OCI-LY3 (cell line): ENCODE measurements at regions not wholly inside any gene's neighbourhood (a gene's known extent, or its start where the extent isn't known, plus 50 kb on each side); places are given as distances from the start of the nearest gene placed in this dataset.

Experiments
- H2AFZ ChIP-seq: fragments of 200-600, 300-600 bp; shearing (Covaris generic); 2 replicates; pipeline ENCODE4 v1.6.0; 2014; ENCODE audit warnings: antibody characterized with exemption, low read depth, low read length
- H3K27ac ChIP-seq: fragments of 200-600, 300-600 bp; sonication (generic); 2 replicates; pipeline ENCODE4 v1.5.1; 2014; ENCODE audit warnings: mild to moderate bottlenecking, low read length, moderate library complexity, mixed read lengths
- H3K27me3 ChIP-seq: fragments of 200-600, 300-600 bp; sonication (generic); 2 replicates; pipeline ENCODE4 v1.6.1; 2014; ENCODE audit warnings: low read depth, low read length, mixed read lengths
- H3K36me3 ChIP-seq: fragments of 200-600, 300-600 bp; sonication (generic); replicated peaks from 2 replicates; pipeline ENCODE3; 2014; ENCODE audit warnings: low read depth, low read length, mixed read lengths
- H3K4me1 ChIP-seq: fragments of 300-600, 200-600 bp; sonication (generic); 2 replicates; pipeline ENCODE4 v1.6.1; 2014; ENCODE audit warnings: low read length, mixed read lengths
- H3K4me2 ChIP-seq: fragments of 200-600, 300-600 bp; sonication (generic); 2 replicates; pipeline ENCODE4 v1.6.1; 2014; ENCODE audit warnings: low read length, mixed read lengths
- H3K4me3 ChIP-seq: fragments of 300-600, 200-600 bp; sonication (generic); 2 replicates; pipeline ENCODE4 v1.5.1; 2014; ENCODE audit warnings: antibody characterized with exemption, mild to moderate bottlenecking, low read length, moderate library complexity
- H3K79me2 ChIP-seq: fragments of 300-600, 200-600 bp; shearing (Covaris generic); 2 replicates; pipeline ENCODE4 v1.6.1; 2014; ENCODE audit warnings: mild to moderate bottlenecking, low read length, mixed read lengths
- H3K9ac ChIP-seq: fragments of 300-600, 200-600 bp; shearing (Covaris generic); 2 replicates; pipeline ENCODE4 v1.6.0; 2014; ENCODE audit warnings: mild to moderate bottlenecking, low read length, moderate library complexity
- H3K9me3 ChIP-seq: fragments of 200-600, 300-600 bp; shearing (Covaris generic); 2 replicates; pipeline ENCODE4 v1.6.1; 2014; ENCODE audit warnings: low read length, mixed read lengths; ENCODE audit not compliant: insufficient read depth
- H4K20me1 ChIP-seq: fragments of 200-600, 300-600 bp; sonication (generic); 2 replicates; pipeline ENCODE4 v1.6.1; 2016; ENCODE audit warnings: low read length, mixed read lengths; ENCODE audit not compliant: insufficient read depth
- EZH2phosphoT487 ChIP-seq: fragments of 200-600 bp; shearing (Covaris generic); IDR thresholded peaks from 2 replicates; pipeline ENCODE4 v1.6.1; 2018; ENCODE audit warnings: antibody characterized with exemption, mixed run types, low read depth
- TF ChIP-seq, protein P1 (sequence below): fragments of 200-600, 300-600 bp; sonication (generic); IDR thresholded peaks from 2 replicates; pipeline ENCODE4 v1.5.1; 2014; ENCODE audit warnings: antibody characterized with exemption, low read length, low read depth

DNA sequence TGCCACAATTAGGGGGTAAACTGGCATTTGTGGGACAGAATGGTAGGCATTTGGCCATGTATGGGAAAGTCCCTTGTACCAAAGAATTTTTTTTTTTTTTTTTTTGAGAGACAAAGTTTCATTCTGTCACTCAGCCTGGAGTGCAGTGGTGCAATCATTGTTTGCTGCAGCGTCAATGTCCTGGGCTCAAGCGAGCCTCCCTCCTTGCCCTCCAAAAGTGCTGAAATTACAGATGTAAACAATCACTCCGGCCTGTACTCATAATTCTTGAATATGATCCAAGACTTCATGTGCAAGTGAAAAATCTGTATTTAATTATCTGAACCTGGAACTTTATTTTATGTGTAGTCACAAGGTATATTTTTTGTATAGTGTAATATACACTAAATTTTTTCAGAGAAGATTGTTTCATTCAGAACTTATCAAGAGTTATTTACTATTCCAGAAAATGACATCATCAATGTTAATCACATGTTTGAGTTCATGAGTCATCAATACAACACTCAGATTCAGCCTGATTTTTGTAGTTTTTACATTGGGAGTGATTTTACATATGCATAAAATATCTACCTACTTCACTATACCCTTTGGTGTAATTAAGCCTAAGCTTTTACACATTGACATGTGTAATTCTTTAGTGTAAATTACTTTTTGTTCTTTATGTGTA lies 138.7 kb upstream of the L3MBTL4 start:
- no peaks in the 10 kb centered on the region for H3K79me2 ChIP-seq
- H3K4me3 ChIP-seq = no peak overlapping the region
- no peaks in the 10 kb centered on the region for H4K20me1 ChIP-seq
- H3K9me3 ChIP-seq = no peaks in the 10 kb centered on the region
- no peak overlapping the region for H3K4me2 ChIP-seq
- H3K27me3 ChIP-seq = no peaks in the 10 kb centered on the region
- no peaks in the 10 kb centered on the region for H3K4me1 ChIP-seq
- H3K9ac ChIP-seq = no peak overlapping the region
- H2AFZ ChIP-seq = no peak overlapping the region
- TF ChIP-seq, protein P1, sequence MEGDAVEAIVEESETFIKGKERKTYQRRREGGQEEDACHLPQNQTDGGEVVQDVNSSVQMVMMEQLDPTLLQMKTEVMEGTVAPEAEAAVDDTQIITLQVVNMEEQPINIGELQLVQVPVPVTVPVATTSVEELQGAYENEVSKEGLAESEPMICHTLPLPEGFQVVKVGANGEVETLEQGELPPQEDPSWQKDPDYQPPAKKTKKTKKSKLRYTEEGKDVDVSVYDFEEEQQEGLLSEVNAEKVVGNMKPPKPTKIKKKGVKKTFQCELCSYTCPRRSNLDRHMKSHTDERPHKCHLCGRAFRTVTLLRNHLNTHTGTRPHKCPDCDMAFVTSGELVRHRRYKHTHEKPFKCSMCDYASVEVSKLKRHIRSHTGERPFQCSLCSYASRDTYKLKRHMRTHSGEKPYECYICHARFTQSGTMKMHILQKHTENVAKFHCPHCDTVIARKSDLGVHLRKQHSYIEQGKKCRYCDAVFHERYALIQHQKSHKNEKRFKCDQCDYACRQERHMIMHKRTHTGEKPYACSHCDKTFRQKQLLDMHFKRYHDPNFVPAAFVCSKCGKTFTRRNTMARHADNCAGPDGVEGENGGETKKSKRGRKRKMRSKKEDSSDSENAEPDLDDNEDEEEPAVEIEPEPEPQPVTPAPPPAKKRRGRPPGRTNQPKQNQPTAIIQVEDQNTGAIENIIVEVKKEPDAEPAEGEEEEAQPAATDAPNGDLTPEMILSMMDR = no peak
- no peak for TF ChIP-seq EZH2phosphoT487
- H3K27ac ChIP-seq = no peak overlapping the region
- no peaks in the 10 kb centered on the region for H3K36me3 ChIP-seq

DNA sequence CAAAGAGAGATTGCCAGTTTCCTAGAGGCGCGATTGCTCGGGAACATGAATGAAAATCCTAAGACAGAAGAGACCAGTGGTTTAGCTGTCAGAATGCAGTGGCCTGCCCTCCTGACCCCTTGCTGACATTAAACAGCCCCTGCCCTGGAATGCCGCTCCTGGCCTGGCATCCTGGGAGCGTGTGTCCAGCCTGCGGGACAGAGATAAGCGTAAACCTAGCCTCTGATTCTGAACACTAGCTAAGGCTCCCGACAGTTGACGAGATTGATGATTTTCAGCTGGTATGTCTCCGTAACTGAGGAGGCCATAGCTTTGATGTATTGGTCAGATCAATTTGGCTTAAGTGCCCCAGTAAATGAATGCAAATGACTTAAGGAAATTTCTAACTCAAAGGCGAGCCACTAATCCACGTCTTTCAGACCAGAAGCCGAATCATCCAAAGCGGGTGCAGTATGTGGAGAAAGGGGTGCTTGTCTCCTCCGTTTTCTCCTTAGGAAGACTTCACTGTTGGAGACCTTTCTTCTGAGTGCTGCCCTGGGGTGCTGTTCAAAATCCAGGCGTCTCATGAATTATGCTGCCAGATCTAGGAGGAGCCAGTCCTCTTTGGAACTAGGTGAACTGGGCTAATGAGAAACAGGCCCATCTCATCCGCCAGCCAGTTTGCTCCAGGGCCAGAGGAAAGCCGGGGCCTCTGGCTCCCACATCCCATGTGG lies 142.5 kb upstream of the L3MBTL4 start:
- H3K27me3 ChIP-seq = no peaks in the 10 kb centered on the region
- H3K27ac ChIP-seq = no peak overlapping the region
- H3K4me1 ChIP-seq = no peaks in the 10 kb centered on the region
- no peak overlapping the region for H3K9ac ChIP-seq
- no peaks in the 10 kb centered on the region for H3K79me2 ChIP-seq
- H2AFZ ChIP-seq = no peak overlapping the region
- H3K9me3 ChIP-seq = no peaks in the 10 kb centered on the region
- no peak overlapping the region for H3K4me3 ChIP-seq
- no peaks in the 10 kb centered on the region for H4K20me1 ChIP-seq
- no peak overlapping the region for H3K4me2 ChIP-seq
- no peaks in the 10 kb centered on the region for H3K36me3 ChIP-seq
- no peak for TF ChIP-seq EZH2phosphoT487
- TF ChIP-seq, protein P1 = no peak

DNA sequence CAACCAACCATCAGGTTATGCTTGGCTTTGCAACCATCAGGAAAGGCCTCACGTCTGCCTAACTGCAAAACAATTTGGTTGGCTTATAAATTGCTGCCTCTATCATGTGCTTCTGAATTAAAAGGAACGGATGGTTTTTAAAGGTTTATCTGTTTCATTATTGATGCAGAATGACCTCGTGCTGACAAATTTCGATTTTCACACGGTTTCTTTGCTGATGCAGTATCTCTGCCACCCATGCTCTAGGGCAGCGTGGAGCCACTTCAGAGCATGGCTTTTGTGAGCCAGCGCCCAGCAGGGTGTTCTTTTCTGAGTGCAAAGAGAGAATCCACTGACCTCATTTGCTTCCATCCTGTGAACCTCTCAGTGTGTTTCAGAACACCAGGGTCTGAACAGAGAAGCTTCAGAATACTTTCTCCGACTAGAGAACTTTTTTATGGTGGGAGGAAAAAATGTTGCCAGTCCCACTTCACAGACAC lies 143.1 kb upstream of the L3MBTL4 start:
- TF ChIP-seq, protein P1 = no peak
- TF ChIP-seq EZH2phosphoT487 = no peak
- Histone ChIP-seq H3K9ac (no peak overlapping the region), H3K4me2 (no peak overlapping the region)

DNA sequence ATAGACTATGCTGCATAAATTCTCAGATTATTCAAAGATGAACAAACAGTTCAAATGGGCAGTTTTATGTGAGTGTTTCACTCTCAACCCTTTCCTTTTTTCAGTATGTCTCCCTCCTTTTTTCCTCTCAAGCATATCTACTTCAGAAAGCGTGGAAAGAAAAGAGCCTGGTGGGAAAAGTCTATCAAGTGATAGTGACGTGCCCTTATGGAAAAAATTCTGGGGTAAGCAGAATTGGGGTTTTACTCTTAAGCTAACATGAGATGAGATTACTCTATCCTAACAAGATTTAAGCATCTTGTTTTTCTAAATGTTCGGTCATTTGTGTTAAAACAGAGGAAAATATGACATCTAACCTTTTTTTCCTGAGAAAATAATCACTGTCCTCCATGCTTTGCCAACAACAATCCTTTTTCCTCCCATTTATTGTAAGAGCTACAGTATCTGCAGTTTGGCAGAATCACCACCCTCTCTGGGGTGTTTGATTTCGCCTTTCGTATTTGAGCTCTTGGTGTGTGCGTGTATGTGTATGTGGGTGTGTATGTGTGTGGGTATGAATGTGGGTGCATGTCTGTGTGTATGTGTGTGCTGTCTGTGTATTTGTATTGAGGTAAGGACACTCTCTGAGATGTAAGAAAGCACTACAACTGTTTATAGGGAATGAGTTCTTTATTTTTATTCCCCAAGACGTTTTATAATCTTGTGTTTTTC lies 143.9 kb upstream of the L3MBTL4 start:
- Histone ChIP-seq H3K9ac (no peak overlapping the region), H3K9me3 (no peaks in the 10 kb centered on the region), H3K36me3 (no peaks in the 10 kb centered on the region), H2AFZ (no peak overlapping the region), H3K4me2 (no peak overlapping the region), H3K27ac (no peak overlapping the region), H3K27me3 (no peaks in the 10 kb centered on the region), H3K4me1 (no peaks in the 10 kb centered on the region), H4K20me1 (no peaks in the 10 kb centered on the region), H3K4me3 (no peak overlapping the region), H3K79me2 (no peaks in the 10 kb centered on the region)
- TF ChIP-seq EZH2phosphoT487 = no peak
- TF ChIP-seq, protein P1 = no peak

More for the DNA sequence above, 143.1 kb upstream of the L3MBTL4 start:
- no peak overlapping the region for H3K27ac ChIP-seq
- no peaks in the 10 kb centered on the region for H3K79me2 ChIP-seq
- H2AFZ ChIP-seq = no peak overlapping the region
- H3K4me3 ChIP-seq = no peak overlapping the region
- no peaks in the 10 kb centered on the region for H3K4me1 ChIP-seq
- no peaks in the 10 kb centered on the region for H4K20me1 ChIP-seq
- H3K36me3 ChIP-seq = no peaks in the 10 kb centered on the region
- H3K27me3 ChIP-seq = no peaks in the 10 kb centered on the region
- H3K9me3 ChIP-seq = no peaks in the 10 kb centered on the region
